ENCODE measurements at regions not wholly inside any gene's neighbourhood (a gene's known extent, or its start where the extent isn't known, plus 50 kb on each side); places are given as distances from the start of the nearest gene placed in this dataset.
"Not testable (repeated sequence)": the region's sequence is repeated elsewhere in the genome, so short reads cannot be mapped to it uniquely, and the experiment has no call there.

- no peak for DNase-seq (ENCODE audit: low spot score)
These were observed 201.0 kb downstream of the CYRIA start for GRCh38 chr2:16464641-16465040.

GRCh38 chr2:16462958-16463357, 202.7 kb downstream of the CYRIA start:
- DNase-seq (ENCODE audit: low spot score) = no peak

GRCh38 chr2:16461672-16462071, 204.0 kb downstream of the CYRIA start:
- DNase-seq (ENCODE audit: low spot score) = no peak

GRCh38 chr2:16459606-16460005, 206.0 kb downstream of the CYRIA start:
- no peak for DNase-seq (ENCODE audit: low spot score)

GRCh38 chr2:16454621-16455020, 211.0 kb downstream of the CYRIA start:
- no peak for DNase-seq (ENCODE audit: low spot score)

- no peak for DNase-seq (ENCODE audit: low spot score)
These were observed 213.5 kb downstream of the CYRIA start for GRCh38 chr2:16452123-16452522.

GRCh38 chr2:16446706-16447105, 218.9 kb downstream of the CYRIA start:
- no peak for DNase-seq (ENCODE audit: low spot score)

- DNase-seq (ENCODE audit: low spot score) = no peak
These were observed 222.7 kb downstream of the CYRIA start for GRCh38 chr2:16442971-16443370.

GRCh38 chr2:16441431-16441830, 224.2 kb downstream of the CYRIA start:
- no peak for DNase-seq (ENCODE audit: low spot score)

GRCh38 chr2:16440898-16441297, 224.7 kb downstream of the CYRIA start:
- no peak for DNase-seq (ENCODE audit: low spot score)

- DNase-seq (ENCODE audit: low spot score) = no peak
These were observed 226.9 kb downstream of the CYRIA start for GRCh38 chr2:16438613-16439321.

GRCh38 chr2:16437189-16437588, 228.4 kb downstream of the CYRIA start:
- no peak for DNase-seq (ENCODE audit: low spot score)

- DNase-seq (ENCODE audit: low spot score) = no peak
These were observed 231.2 kb downstream of the CYRIA start for GRCh38 chr2:16434393-16434792.

GRCh38 chr2:16430846-16431245, 234.8 kb downstream of the CYRIA start:
- no peak for DNase-seq (ENCODE audit: low spot score)

GRCh38 chr2:16429431-16430145, 236.0 kb downstream of the CYRIA start:
- no peak for DNase-seq (ENCODE audit: low spot score)

- DNase-seq (ENCODE audit: low spot score) = no peak
These were observed 236.6 kb downstream of the CYRIA start for GRCh38 chr2:16429002-16429401.

- DNase-seq (ENCODE audit: low spot score) = no peak
These were observed 239.9 kb downstream of the CYRIA start for GRCh38 chr2:16425462-16426336.

- no peak for DNase-seq (ENCODE audit: low spot score)
These were observed 245.2 kb downstream of the CYRIA start for GRCh38 chr2:16420421-16420820.

GRCh38 chr2:16417726-16418125, 247.9 kb downstream of the CYRIA start:
- no peak for DNase-seq (ENCODE audit: low spot score)

- no peak for DNase-seq (ENCODE audit: low spot score)
These were observed 249.0 kb downstream of the CYRIA start for GRCh38 chr2:16416651-16417050.

- not testable (repeated sequence) for DNase-seq (ENCODE audit: low spot score)
These were observed 249.8 kb downstream of the CYRIA start for GRCh38 chr2:16415861-16416260.

- DNase-seq (ENCODE audit: low spot score) = no peak
These were observed 251.7 kb downstream of the CYRIA start for GRCh38 chr2:16413947-16414346.

- no peak for DNase-seq (ENCODE audit: low spot score)
These were observed 252.3 kb downstream of the CYRIA start for GRCh38 chr2:16413285-16413684.
